Loucy (cell line): ENCODE measurements at regions not wholly inside any gene's neighbourhood (a gene's known extent, or its start where the extent isn't known, plus 50 kb on each side); places are given as distances from the start of the nearest gene placed in this dataset.

Source experiments
- H2AFZ ChIP-seq: fragments of 200-600 bp; sonication (generic); 2 replicates; pipeline ENCODE4 v1.6.0; 2016; ENCODE audit warnings: antibody characterized with exemption, mild to moderate bottlenecking, low read length, moderate library complexity
- H3F3A ChIP-seq: fragments of 200-600 bp; 2 replicates; pipeline ENCODE4 v1.6.0; 2016; ENCODE audit warnings: antibody characterized with exemption, low read depth, mild to moderate bottlenecking
- H3K27me3 ChIP-seq: fragments of 200-600 bp; sonication (generic); 2 replicates; pipeline ENCODE4 v1.6.1; 2014; ENCODE audit warnings: low read length, mild to moderate bottlenecking; ENCODE audit not compliant: insufficient read depth, poor library complexity, severe bottlenecking
- H3K36me3 ChIP-seq: fragments of 200-600 bp; sonication (generic); 2 replicates; pipeline ENCODE4 v1.6.1; 2016; ENCODE audit warnings: low read length; ENCODE audit not compliant: insufficient read depth
- H3K4me1 ChIP-seq: fragments of 200-600 bp; sonication (generic); 2 replicates; pipeline ENCODE4 v1.5.1; 2014; ENCODE audit warnings: low read length, mild to moderate bottlenecking; ENCODE audit not compliant: insufficient read depth, poor library complexity, severe bottlenecking
- H3K4me2 ChIP-seq: fragments of 200-600 bp; sonication (generic); 2 replicates; pipeline ENCODE4 v1.6.0; 2014; ENCODE audit warnings: antibody characterized with exemption, low read length, low read depth, mild to moderate bottlenecking; ENCODE audit not compliant: poor library complexity, severe bottlenecking
- H3K4me3 ChIP-seq: fragments of 200-600 bp; sonication (generic); 2 replicates; pipeline ENCODE4 v1.5.1; 2014; ENCODE audit warnings: low read length, mild to moderate bottlenecking, mixed read lengths; ENCODE audit not compliant: poor library complexity, severe bottlenecking
- H3K79me2 ChIP-seq: fragments of 200-600 bp; sonication (generic); 2 replicates; pipeline ENCODE4 v1.6.1; 2014; ENCODE audit warnings: low read length; ENCODE audit not compliant: insufficient read depth
- H3K9ac ChIP-seq: fragments of 200-600 bp; sonication (generic); 2 replicates; pipeline ENCODE4 v1.6.0; 2014; ENCODE audit warnings: mild to moderate bottlenecking, low read depth, low read length, moderate library complexity; ENCODE audit not compliant: poor library complexity, severe bottlenecking
- H3K9me2 ChIP-seq: fragments of 200-600 bp; sonication (generic); replicated peaks from 2 replicates; pipeline ENCODE4 v1.6.1; 2016; ENCODE audit warnings: low read depth, low read length, mixed read lengths
- H3K9me3 ChIP-seq: fragments of 200-600 bp; sonication (generic); 2 replicates; pipeline ENCODE4 v1.6.1; 2014; ENCODE audit warnings: mild to moderate bottlenecking, antibody characterized with exemption, low read length, low read depth; ENCODE audit not compliant: insufficient read depth
- H4K20me1 ChIP-seq: fragments of 200-600 bp; sonication (generic); 2 replicates; pipeline ENCODE4 v1.6.0; 2014; ENCODE audit warnings: antibody characterized with exemption, low read length, mild to moderate bottlenecking; ENCODE audit not compliant: insufficient read depth, poor library complexity, severe bottlenecking
- EZH2phosphoT487 ChIP-seq: fragments of 200-600 bp; IDR thresholded peaks from 2 replicates; pipeline ENCODE4 v1.6.1; 2018; ENCODE audit warnings: antibody characterized with exemption, mild to moderate bottlenecking, moderate library complexity, borderline replicate concordance
- TF ChIP-seq, protein P1 (sequence below): fragments of 200-600 bp; sonication (generic); conservative IDR thresholded peaks from 2 replicates; pipeline ENCODE4 v1.5.1; 2014; ENCODE audit warnings: mild to moderate bottlenecking, antibody characterized with exemption, low read length

DNA sequence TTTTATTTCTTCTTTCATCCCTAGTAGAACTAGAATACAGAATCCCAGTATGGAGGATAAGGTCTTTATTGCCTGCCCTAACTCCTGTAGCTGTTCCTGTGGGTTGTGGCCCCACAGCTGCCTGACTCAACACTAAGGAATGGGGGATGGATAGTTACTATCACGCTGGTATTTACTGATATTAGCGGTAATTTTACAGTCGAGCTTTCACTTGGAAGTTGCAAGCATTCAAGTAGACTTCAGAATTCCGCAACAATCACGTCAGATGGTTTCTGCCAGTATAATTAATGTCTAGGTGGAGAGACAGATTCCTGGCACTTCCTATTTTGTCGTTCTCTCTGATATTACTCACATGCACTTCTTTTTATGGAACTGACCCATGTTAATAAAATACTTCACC lies 489.8 kb downstream of the PABPC4L start:
- 0 out of 2 replicates have a peak, but pooled peaks cover 8% of the 10 kb centered on the region for H3K9me3 ChIP-seq
- no peaks in the 10 kb centered on the region for H3K4me1 ChIP-seq
- no peak overlapping the region for H3K9ac ChIP-seq
- H3K4me3 ChIP-seq: no peak overlapping the region
- H3K79me2 ChIP-seq: no peaks in the 10 kb centered on the region
- H3K9me2 ChIP-seq: no peaks in the 10 kb centered on the region
- H4K20me1 ChIP-seq: no peaks in the 10 kb centered on the region
- H3K36me3 ChIP-seq: no peaks in the 10 kb centered on the region
- no peak overlapping the region for H2AFZ ChIP-seq
- no peaks in the 10 kb centered on the region for H3F3A ChIP-seq
- no peaks in the 10 kb centered on the region for H3K27me3 ChIP-seq
- no peak overlapping the region for H3K4me2 ChIP-seq
- TF ChIP-seq EZH2phosphoT487: no peak
- TF ChIP-seq, protein P1, sequence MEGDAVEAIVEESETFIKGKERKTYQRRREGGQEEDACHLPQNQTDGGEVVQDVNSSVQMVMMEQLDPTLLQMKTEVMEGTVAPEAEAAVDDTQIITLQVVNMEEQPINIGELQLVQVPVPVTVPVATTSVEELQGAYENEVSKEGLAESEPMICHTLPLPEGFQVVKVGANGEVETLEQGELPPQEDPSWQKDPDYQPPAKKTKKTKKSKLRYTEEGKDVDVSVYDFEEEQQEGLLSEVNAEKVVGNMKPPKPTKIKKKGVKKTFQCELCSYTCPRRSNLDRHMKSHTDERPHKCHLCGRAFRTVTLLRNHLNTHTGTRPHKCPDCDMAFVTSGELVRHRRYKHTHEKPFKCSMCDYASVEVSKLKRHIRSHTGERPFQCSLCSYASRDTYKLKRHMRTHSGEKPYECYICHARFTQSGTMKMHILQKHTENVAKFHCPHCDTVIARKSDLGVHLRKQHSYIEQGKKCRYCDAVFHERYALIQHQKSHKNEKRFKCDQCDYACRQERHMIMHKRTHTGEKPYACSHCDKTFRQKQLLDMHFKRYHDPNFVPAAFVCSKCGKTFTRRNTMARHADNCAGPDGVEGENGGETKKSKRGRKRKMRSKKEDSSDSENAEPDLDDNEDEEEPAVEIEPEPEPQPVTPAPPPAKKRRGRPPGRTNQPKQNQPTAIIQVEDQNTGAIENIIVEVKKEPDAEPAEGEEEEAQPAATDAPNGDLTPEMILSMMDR: no peak

GRCh38 chr4:133694416-133694815 lies 507.2 kb downstream of the PABPC4L start:
- Histone ChIP-seq H3K9me2 (no peaks in the 10 kb centered on the region), H4K20me1 (no peaks in the 10 kb centered on the region), H3K4me3 (no peak overlapping the region), H3K79me2 (no peaks in the 10 kb centered on the region), H3K36me3 (no peaks in the 10 kb centered on the region), H3K9ac (no peak overlapping the region), H3K27me3 (no peaks in the 10 kb centered on the region), H3K4me1 (peaks cover 6% of the 10 kb centered on the region), H3K4me2 (no peak overlapping the region), H2AFZ (peak overlapping the region; percentile 57; the same call in 1 of the 2 replicates), H3K9me3 (no peaks in the 10 kb centered on the region), H3F3A (no peaks in the 10 kb centered on the region)
- TF ChIP-seq, protein P1: no peak
- TF ChIP-seq EZH2phosphoT487: no peak

- Histone ChIP-seq H3K9ac (no peak overlapping the region), H2AFZ (no peak overlapping the region), H3K9me3 (peaks cover 15% of the 10 kb centered on the region; the same call in 1 of the 2 replicates), H3K79me2 (no peaks in the 10 kb centered on the region), H3F3A (no peaks in the 10 kb centered on the region), H3K4me3 (no peak overlapping the region), H4K20me1 (no peaks in the 10 kb centered on the region), H3K9me2 (no peaks in the 10 kb centered on the region), H3K4me1 (peaks cover 3% of the 10 kb centered on the region), H3K27me3 (no peaks in the 10 kb centered on the region), H3K36me3 (no peaks in the 10 kb centered on the region; the same call in 1 of the 2 replicates), H3K4me2 (no peak overlapping the region)
- no peak for TF ChIP-seq EZH2phosphoT487
- TF ChIP-seq, protein P1: no peak
Measured at GRCh38 chr4:133683967-133684366, 517.6 kb downstream of the PABPC4L start.
